ENCODE measurements at regions not wholly inside any gene's neighbourhood (a gene's known extent, or its start where the extent isn't known, plus 50 kb on each side); places are given as distances from the start of the nearest gene placed in this dataset.
A peak's percentile ranks its signal among the peaks of the same experiment; 100 is the strongest.

GRCh38 chr11:122022646-122023045 is 93.4 kb downstream of the BLID start:
- no peak for DNase-seq
- 94 to 97% methylated on average over 6 of the region's 6 CpGs for WGBS, 2 donors
- Histone ChIP-seq H3K9me3 (no peaks in the 10 kb centered on the region), H3K27me3 (no peaks in the 10 kb centered on the region), H3K27ac (no peak overlapping the region), H3K36me3 (no peaks in the 10 kb centered on the region), H3K4me3 (no peak overlapping the region), H3K4me1 (no peaks in the 10 kb centered on the region)
- intact Hi-C loops (cut with DNase I), result loop anchor here in 8 of 10 donors (5.0 to 10.0 kb wide), 11 partner anchors 65 to 485 kb away; no protein-coding TSS in a partner anchor
- TF ChIP-seq CTCF (IDR thresholded peaks at IDR 0.05), result no peak
- no peak for ATAC-seq

GRCh38 chr11:122020902-122021301 is 95.1 kb downstream of the BLID start:
- Histone ChIP-seq H3K4me1 (no peaks in the 10 kb centered on the region), H3K27me3 (no peaks in the 10 kb centered on the region), H3K4me3 (no peak overlapping the region), H3K36me3 (no peaks in the 10 kb centered on the region), H3K9me3 (no peaks in the 10 kb centered on the region), H3K27ac (no peak overlapping the region)
- WGBS, 2 donors, result 43 to 58% methylated on average over 2 of the region's 2 CpGs
- DNase-seq (no peak), ATAC-seq (no peak)
- TF ChIP-seq CTCF (IDR thresholded peaks at IDR 0.05), result peak in 8 of 9 donors; percentile 25 to 63 (median 57)
- intact Hi-C loops (cut with DNase I), result loop anchor here in 8 of 10 donors (5.0 to 10.0 kb wide), 11 partner anchors 66 to 486 kb away; no protein-coding TSS in a partner anchor

- DNase-seq, result no peak
- WGBS, 2 donors, result 92 to 98% methylated on average over 3 of the region's 3 CpGs
- Histone ChIP-seq H3K4me3 (no peak overlapping the region), H3K9me3 (no peaks in the 10 kb centered on the region), H3K36me3 (no peaks in the 10 kb centered on the region), H3K27ac (no peak overlapping the region), H3K27me3 (no peaks in the 10 kb centered on the region), H3K4me1 (no peaks in the 10 kb centered on the region)
- TF ChIP-seq CTCF (IDR thresholded peaks at IDR 0.05), result no peak
- no peak for ATAC-seq
- intact Hi-C loops (cut with DNase I), result loop anchor here in 8 of 10 donors (5.0 to 10.0 kb wide), 11 partner anchors 67 to 487 kb away; no protein-coding TSS in a partner anchor
These were observed 95.9 kb downstream of the BLID start for GRCh38 chr11:122019908-122020694.

- TF ChIP-seq CTCF (IDR thresholded peaks at IDR 0.05), result no peak
- H3K36me3 ChIP-seq, result no peaks in the 10 kb centered on the region
- no peaks in the 10 kb centered on the region for H3K27me3 ChIP-seq
- H3K4me1 ChIP-seq, result peaks cover 0 to 13% (median 0%) of the 10 kb centered on the region in 9 donors
- H3K27ac ChIP-seq, result peak overlapping the region in 1 of 10 donors; percentile 37
- ATAC-seq (peak in 4 of 8 donors; percentile 25 to 72 (median 58)), DNase-seq (peak in 1 of 2 donors; percentile 44)
- H3K9me3 ChIP-seq, result no peaks in the 10 kb centered on the region
- intact Hi-C loops (cut with DNase I), result no loop called here
- no peak overlapping the region for H3K4me3 ChIP-seq
- WGBS, 2 donors, result 45 to 58% methylated on average over 4 of the region's 4 CpGs
These were observed 108.4 kb downstream of the BLID start for GRCh38 chr11:122007601-122008071.

Measured in heart right ventricle (tissue), 16 donors.